HUDEP-2 (cell line): ENCODE measurements at regions not wholly inside any gene's neighbourhood (a gene's known extent, or its start where the extent isn't known, plus 50 kb on each side); places are given as distances from the start of the nearest gene placed in this dataset.
"Not testable (repeated sequence)": the region's sequence is repeated elsewhere in the genome, so short reads cannot be mapped to it uniquely, and the experiment has no call there.

Source experiments
- DNase-seq, 76 experiments: peaks; one replicate each; lab custom pipeline; 2025; ENCODE audit not compliant: unreplicated experiment in 76 of 76; lab: John Stamatoyannopoulos, UW

DNA sequence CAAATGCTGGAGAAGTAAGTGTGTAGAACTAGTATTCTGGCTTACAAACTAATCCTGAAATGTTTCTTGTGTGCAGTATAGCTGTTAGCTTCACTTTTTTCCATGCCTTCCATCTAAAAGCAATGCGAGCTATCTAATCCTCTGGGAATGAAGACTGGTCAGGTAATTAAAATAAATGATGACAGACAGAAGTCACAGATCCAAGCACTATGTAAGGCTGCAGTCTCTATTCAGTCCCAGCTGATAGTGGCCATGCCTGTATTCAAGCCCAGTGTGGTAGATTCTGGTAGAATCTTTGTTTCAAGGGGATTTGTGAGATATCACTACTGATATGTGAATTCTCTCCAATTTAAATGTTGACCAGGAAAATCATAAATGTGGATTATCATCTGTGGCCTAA lies 637.2 kb downstream of the TMTC2 start:
- no peak for DNase-seq

DNA sequence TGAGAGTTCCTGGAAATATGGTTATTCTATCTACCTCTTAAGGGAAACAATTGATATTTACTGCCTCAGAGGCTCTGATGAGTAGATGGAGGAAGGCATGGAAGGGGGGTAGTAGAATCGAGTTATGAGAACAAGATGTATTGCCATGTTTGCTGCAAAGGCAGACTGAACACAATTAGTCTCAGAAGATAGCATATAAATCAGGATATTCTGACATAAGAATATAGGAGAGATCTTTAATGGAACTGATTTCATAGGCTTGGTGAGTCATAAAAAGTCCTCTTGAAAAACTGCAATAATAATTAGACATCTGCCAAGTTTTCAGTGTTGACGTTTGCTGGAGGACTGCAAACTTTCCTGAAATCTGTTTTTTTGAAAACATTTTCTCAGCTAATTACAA lies 636.1 kb downstream of the TMTC2 start:
- no peak for DNase-seq

DNA sequence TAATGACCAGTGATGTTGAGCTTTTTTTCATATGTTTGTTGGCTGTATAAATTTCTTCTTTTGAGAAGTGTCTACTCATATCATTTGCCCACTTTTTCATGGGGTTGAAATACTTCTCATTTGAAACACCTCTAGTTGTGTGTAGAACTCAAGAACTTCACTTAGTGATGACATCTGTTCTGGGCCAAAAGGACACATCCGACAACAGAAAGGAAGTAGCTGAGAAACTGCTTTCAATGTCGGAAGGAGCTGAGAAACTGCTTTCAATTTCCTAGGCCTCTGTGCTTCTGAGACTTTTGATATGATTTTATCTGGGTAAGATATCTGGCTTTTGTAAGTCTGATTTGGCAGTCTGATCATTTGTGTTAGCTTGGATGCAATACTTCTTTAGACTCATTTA lies 635.3 kb downstream of the TMTC2 start:
- no peak for DNase-seq

DNA sequence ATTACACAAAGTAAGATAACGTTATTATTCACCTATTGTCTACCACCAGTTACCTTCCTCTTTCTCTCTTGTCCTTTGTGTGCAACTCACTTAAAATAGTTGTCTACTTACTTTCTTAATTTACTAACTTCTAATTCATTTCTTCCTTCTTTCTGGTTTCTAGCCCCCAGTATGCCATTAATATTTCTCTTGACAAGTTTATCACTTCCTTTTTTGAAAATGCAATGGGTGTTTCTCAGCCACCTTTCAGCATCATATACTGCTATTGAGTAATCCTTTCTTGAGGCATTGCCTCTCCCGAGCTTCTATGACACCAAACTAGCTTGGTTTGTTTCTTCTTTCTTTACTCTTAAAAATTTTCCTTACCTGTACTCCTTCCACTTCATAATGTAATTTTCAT lies 633.6 kb downstream of the TMTC2 start:
- DNase-seq = no peak

DNA sequence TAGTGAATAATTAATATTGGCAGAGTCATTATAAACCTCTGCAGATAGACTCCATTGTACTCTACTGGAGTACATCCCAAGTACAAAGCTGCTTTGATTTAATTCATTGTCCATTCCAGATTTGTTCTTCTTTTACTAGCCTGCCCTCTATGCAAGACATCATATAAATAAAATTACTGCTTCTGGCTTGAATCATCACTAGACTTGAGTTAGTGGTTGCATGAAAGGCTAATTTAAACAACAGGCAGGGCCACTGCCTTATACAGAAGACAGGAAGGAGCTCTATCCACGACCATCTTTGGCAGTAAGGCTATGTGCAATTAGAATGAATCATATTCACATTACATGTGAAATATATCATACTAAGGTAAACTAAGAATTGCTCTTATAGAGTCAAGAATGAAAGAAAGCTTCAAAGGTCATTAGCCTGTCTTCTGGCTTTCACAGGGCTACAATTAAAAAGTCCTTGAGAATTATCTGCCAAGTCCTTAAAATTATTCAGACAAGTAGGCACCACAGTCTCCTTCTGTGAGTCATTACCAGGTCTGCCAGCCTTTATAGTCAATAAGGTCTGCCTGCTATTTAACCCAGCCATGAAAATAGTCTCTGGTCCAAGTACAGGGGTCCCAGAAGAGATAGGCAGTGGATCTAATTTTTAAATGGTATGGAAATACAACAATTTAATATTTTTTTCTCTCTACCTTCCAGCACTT lies 631.8 kb downstream of the TMTC2 start:
- DNase-seq = no peak

DNA sequence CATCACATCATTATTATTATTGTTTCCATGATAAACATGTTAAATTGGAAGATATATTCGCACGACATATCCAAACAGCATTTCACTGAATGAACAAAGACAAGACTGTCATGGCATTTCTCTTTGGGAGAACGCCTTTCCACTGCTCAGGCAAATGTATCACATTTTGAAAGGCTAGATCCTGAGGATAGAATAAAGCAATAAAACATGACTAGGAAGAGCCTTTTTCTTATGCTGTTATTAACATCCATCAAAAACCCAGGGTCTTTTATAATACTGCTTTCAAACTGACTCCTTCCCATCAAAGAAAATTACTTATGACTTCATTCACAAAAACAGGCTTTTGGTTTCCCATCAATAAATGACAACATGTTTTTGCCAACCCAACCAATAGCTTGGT lies 630.9 kb downstream of the TMTC2 start:
- DNase-seq = no peak

DNA sequence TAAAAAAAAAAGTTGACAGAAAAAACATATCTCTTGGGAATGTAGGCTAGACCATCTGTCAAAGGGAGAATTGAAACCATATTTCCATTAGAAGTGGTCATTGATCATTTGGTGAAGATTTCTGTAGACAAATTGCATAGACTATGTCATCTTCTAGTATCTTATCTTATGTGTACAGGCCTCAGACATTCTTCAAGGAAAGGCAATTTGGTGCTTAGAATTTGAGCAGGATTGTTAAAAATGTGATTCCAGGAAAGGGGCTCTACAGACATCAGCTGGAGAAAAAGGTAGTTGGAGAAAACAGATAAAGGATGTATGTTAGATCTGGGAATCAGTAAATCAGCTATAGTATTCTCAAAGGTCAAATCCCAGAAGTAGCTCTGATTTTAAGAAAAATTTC lies 627.1 kb downstream of the TMTC2 start:
- no peak for DNase-seq

DNA sequence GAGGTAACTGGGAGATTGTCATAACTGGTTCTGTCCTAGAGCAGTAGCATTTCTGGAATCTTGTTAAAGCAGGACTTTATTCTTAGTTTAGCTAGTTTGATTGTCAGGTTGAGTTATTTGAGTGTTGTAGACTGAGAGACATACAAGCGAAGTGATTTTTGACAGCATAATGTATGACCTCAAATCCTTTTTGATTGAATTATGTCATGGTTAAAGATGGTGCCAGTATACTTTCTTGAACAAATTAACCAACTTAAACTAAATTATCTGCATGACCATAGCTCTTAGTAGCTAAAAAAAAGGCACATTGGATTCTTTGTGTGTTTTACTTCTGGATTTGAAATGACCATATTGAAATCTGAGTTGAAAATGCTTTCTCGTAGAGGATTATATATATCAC lies 626.6 kb downstream of the TMTC2 start:
- DNase-seq = no peak

DNA sequence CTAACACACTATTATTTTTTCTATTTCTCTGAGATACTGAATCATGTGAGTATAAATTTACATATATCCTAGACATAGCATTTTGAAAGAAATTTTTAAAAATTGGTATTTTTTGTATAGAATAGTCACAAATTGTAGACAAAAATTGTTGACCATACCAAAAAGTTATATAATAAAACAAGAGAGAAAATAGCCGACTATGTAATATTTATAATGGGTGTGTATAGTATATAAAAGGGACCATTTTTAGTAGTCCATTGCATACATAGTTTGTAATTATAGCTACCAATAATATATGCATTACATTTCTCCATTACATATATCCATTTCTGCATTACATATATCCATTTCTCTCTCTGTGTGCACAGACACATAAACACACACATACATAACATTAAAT lies 590.2 kb downstream of the TMTC2 start:
- no peak for DNase-seq

DNA sequence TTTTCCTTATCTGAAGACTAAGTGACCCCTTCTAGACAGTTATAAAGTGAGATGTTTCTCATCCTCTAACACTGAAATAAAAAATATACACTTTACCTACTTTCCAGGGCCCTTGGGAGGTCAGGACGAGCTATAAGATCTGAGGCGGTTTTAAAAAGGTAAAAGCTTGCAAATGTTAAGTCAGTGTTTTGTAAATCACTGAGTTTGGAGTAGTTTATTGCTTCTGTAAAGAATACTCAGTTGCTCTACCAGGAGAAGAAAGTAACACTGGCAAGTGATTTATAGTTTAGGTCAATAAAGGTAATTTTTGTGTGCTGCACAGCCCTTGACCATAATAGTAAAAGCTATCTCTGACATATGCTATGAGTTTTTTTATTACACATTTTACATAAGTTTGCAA lies 584.5 kb downstream of the TMTC2 start:
- DNase-seq = no peak

DNA sequence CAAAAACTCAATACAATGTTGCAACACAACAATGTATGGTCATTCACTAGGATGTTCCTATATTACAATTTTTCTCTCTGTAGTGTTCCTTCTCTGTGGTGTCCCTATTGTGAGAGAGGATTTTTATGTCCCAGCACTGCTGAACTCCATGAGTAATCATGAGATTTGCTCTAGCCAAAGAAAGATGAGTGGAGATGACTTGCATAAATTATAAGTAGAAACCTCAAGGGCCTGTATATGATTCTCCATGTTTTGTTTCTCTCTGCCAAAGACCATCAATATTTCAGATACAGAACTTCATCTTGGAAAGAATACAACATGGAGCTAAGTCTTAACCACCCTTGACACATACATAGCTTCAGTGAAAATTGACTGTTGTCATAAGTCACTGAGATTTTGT lies 579.1 kb downstream of the TMTC2 start:
- no peak for DNase-seq

DNA sequence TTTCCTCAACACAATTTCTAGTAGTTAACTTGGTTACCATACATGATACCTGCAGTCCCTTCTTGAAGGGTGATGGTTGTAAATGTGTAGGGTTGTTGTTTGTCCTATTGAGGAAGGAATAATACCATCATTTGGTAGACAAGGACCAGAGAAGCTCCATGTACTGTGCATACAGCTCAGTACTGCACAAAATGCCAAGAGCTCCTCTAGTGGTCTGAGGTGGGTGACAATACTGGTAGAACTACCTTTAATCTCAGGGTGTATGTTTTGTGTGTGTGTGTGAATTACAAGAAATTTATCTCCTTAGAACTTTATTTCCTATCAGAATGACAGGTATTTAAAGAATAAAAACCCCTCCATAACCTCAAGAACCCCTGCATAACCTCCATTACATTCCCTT lies 575.3 kb downstream of the TMTC2 start:
- peak in 6 of 76 experiments; percentile 3 to 28 (median 14) for DNase-seq

DNA sequence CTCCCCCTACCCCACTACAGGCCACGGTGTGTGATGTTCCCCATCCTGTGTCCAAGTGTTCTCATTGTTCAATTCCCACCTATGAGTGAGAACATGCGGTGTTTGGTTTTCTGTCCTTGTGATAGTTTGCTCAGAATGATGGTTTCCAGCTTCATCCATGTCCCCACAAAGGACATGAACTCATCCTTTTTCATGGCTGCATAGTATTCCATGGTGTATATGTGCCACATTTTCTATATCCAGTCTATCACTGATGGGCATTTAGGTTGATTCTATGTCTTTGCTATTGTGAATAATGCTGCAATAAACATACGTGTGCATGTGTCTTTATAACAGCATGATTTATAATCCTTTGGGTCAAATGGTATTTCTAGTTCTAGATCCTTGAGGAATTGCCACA lies 573.4 kb downstream of the TMTC2 start:
- not testable (repeated sequence) for DNase-seq

DNA sequence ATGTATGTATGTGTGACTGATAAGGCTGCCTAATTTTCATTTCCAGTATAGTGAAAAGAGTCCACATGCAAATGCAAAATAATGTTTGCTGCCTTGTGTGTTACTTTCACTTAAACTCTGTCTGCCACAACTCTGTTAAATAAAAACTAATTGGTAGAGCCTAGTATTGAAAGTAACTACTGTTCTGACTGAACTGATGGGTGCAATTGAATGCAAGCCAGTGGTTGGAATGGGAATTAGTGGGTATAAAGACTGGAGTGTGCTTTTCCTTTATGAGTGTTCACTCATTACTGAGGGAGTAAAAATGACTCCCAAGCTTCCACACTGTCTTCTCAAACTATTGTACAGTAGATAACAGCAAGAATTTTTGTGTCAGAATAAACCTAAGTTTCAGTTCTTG lies 571.0 kb downstream of the TMTC2 start:
- no peak for DNase-seq

DNA sequence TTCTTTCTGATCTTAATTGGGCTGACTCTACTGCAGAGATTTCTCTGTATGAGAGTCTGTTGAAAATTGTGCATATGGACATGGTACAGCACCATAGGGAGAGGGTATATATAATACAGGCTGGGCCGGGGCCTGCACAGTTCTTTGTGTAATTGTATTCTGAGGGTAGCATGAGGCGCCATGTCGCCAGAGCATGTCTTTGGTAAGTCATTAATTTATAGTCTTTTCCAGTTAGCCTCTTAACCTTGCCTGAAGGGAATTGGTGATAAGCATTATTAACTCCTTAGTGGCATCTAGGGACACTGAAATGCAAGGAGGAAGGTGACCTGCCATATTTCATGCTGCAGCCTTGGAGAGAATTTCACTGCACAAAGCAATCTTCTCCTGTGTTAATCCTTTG lies 569.9 kb downstream of the TMTC2 start:
- DNase-seq = no peak

DNA sequence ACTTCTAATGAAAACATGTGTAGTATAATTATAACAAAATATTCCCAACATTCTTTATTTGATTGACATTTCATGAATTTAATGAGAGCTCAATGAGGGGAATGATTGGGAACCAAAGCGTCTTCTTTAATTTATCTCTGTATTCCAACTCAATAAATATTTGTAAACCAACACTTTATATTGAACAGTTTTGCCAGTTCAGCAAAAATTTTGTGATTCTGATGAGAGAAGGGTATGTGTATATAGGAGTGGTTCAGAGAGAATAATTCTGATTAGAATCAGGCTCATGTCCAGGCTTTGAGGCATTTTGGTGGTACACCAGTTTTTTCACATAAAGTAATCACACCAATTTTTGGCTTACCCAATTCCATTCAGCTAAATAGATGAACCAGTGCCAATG lies 564.2 kb downstream of the TMTC2 start:
- no peak for DNase-seq

DNA sequence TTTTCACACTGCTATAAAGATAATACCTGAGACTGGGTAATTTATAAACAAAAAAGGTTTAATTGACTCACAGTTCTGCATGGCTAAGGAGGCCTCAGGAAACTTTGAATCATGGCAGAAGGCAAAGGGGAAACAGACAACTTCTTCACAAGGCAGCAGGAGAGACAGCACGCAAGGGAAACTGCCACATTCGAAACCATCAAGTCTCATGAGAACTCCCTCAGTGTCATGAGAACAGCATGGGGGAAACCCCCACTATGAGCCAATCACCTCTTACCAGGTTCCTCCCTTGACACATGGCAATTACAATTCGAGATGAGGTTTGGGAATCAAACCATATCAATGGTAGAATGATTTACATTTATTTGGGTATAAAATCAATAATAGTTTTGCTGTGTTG lies 558.5 kb downstream of the TMTC2 start:
- no peak for DNase-seq

DNA sequence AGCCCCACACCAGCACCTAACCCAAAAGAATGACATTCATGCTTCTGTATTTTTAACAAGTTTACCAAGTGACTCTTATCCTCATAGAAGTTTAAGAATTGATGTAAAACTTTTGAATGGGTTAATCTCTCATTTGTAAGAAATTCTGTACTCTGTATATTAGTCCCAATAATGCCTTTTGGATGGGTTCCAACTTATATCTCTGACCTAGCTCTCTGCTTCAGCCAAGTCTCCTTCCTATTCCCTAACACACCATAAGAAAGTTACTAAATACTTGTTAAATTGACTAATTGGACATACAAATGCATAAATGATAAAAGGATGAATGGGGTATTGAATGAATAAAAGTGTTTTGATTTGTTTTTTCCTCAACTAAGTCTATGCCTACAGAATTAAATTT lies 557.3 kb downstream of the TMTC2 start:
- DNase-seq = no peak

DNA sequence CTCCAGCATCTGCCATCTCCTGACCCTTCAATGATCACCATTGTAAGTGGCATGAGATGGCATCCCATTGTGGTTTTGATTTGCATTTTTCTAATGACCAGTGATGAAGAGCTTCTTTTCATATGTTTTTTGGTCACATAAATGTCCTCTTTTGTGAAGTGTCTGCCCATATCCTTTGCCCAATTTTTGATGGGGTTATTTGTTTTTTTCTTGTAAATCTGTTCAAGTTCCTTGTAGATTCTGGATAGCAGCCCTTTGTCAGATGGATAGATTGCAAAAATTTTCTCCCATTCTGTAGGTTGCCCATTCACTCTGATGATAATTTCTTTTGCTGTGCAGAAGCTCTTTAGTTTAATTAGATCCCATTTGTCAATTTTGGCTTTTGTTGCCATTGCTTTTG lies 547.3 kb downstream of the TMTC2 start:
- not testable (repeated sequence) for DNase-seq

DNA sequence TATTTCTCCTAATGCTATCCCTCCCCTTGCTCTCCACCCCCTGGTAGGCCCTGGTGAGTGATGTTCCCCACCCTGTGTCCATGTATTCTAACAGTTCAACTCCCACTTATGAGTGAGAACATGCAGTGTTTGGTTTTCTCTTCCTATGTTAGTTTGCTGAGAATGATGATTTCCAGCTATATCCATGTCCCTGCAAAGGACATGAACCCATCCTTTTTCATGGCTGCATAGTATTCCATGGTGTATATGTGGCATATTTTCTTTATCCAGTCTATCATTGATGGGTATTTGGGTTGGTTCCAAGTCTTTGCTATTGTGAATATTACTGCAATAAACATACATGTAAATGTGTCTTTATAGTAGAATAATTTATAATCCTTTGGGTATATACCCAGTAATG lies 540.3 kb downstream of the TMTC2 start:
- not testable (repeated sequence) for DNase-seq

DNA sequence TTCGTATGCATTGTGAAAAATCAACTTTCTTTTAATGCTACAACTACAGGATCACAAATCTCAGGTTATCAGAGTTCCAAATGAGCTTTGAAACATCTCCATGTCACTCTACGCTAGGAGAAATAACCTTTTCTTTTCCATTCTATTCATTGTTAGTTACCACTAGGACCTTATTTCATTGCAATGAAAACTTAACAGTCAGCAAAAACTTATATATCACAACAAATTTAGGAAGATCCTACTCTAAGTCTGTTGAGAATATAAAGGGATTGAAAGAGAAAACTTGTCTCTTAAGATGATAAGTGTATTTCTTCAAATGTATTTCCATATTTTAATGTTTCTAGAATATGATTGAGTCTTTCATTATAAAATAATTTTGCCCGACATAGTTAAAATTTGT lies 539.1 kb downstream of the TMTC2 start:
- DNase-seq = no peak

DNA sequence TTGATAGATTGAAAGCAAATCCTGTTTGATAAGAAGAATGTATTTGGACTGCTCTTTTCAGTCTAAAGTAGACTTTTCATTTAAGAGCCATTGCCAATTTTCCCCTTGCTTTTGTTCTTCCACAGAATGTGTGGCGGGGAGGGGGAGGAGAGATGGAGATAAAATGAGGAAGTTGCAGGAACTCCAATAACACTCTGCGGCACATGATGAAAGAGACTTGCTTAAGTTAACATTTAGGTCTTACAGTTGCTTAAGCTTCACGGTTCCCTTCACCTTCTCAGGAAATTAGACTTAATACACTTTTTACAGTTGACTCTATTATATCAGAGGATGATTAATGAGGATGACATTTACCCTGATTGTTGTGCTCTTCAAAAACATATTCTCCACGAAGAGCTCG lies 537.3 kb downstream of the TMTC2 start:
- no peak for DNase-seq

DNA sequence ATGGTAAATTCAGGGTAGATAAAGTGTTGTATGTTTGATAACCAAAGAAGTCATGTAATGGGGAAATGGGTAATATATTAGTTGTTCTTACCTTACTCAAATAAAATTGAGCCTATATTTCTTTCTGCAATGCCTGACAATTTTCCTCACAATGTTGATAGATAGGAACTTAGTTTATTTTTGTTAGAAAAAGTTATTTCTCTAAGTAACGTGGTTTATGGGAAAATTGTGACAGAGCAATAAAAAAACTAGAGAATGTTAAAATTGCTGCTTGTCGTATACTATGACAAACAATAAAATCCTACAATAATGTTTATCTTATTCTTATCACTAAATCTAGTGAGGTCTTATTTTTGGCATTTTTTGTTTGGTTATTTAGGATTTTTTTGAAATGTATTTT lies 534.1 kb downstream of the TMTC2 start:
- no peak for DNase-seq
